NT2/D1 (cell line): ENCODE measurements at regions not wholly inside any gene's neighbourhood (a gene's known extent, or its start where the extent isn't known, plus 50 kb on each side); places are given as distances from the start of the nearest gene placed in this dataset.
"Not testable (repeated sequence)": the region's sequence is repeated elsewhere in the genome, so short reads cannot be mapped to it uniquely, and the experiment has no call there.

ENCODE experiments used
- DNase-seq: peaks from one replicate; pipeline ENCODE4 v3.0.0-alpha.2; 2011; ENCODE audit warnings: low read depth, low spot score
- H3K27me3 ChIP-seq: 2 replicates; pipeline ENCODE4 v1.6.0; 2011; ENCODE audit warnings: mild to moderate bottlenecking; ENCODE audit not compliant: insufficient read length, insufficient read depth
- H3K36me3 ChIP-seq: 2 replicates; pipeline ENCODE4 v1.6.1; 2011; ENCODE audit warnings: mild to moderate bottlenecking, low read length, mixed read lengths; ENCODE audit not compliant: insufficient read depth, insufficient read length
- H3K4me1 ChIP-seq: 2 replicates; pipeline ENCODE4 v1.5.1; 2011; ENCODE audit not compliant: insufficient read depth, insufficient read length
- H3K4me3 ChIP-seq: 2 replicates; pipeline ENCODE4 v1.5.1; 2011; ENCODE audit warnings: low read depth; ENCODE audit not compliant: insufficient read length
- H3K9ac ChIP-seq: 2 replicates; pipeline ENCODE4 v1.6.0; 2011; ENCODE audit warnings: low read depth; ENCODE audit not compliant: insufficient read length
- H3K9me3 ChIP-seq: 2 replicates; pipeline ENCODE4 v1.5.1; 2011; ENCODE audit warnings: mild to moderate bottlenecking, low read length; ENCODE audit not compliant: insufficient read depth
- SUZ12 ChIP-seq: IDR thresholded peaks from 2 replicates; pipeline ENCODE4 v1.6.1; 2011; ENCODE audit not compliant: insufficient read length, insufficient read depth; ENCODE audit errors: extremely low read depth
- YY1 ChIP-seq: IDR thresholded peaks from 2 replicates; pipeline ENCODE4 v1.6.1; 2011; ENCODE audit not compliant: insufficient read length, insufficient read depth
- ZNF274 ChIP-seq: IDR thresholded peaks from 2 replicates; pipeline ENCODE4 v1.6.1; 2011; ENCODE audit warnings: mild to moderate bottlenecking, low read depth, low read length

GRCh38 chr4:158410272-158410671 lies 111.4 kb upstream of the RXFP1 start:
- no peaks in the 10 kb centered on the region for H3K9me3 ChIP-seq
- no peak for DNase-seq
- H3K27me3 ChIP-seq = no peaks in the 10 kb centered on the region
- H3K4me1 ChIP-seq = no peaks in the 10 kb centered on the region
- H3K4me3 ChIP-seq = no peak overlapping the region
- TF ChIP-seq SUZ12 (no peak), YY1 (no peak), ZNF274 (no peak)
- no peaks in the 10 kb centered on the region for H3K36me3 ChIP-seq
- H3K9ac ChIP-seq = no peak overlapping the region

GRCh38 chr4:158411269-158411668 lies 110.4 kb upstream of the RXFP1 start:
- H3K36me3 ChIP-seq = no peaks in the 10 kb centered on the region
- no peak overlapping the region for H3K4me3 ChIP-seq
- no peak overlapping the region for H3K9ac ChIP-seq
- no peak for TF ChIP-seq YY1
- no peak for TF ChIP-seq SUZ12
- no peak for TF ChIP-seq ZNF274
- no peaks in the 10 kb centered on the region for H3K4me1 ChIP-seq
- DNase-seq = no peak
- H3K9me3 ChIP-seq = no peaks in the 10 kb centered on the region
- H3K27me3 ChIP-seq = no peaks in the 10 kb centered on the region

GRCh38 chr4:158418679-158419078 lies 103.0 kb upstream of the RXFP1 start:
- H3K4me3 ChIP-seq, H3K4me1 ChIP-seq, H3K27me3 ChIP-seq, DNase-seq, H3K36me3 ChIP-seq, H3K9me3 ChIP-seq, H3K9ac ChIP-seq: not testable (repeated sequence)

GRCh38 chr4:158420782-158421181 lies 100.9 kb upstream of the RXFP1 start:
- Histone ChIP-seq H3K9ac (no peak overlapping the region), H3K36me3 (no peaks in the 10 kb centered on the region), H3K4me1 (no peaks in the 10 kb centered on the region), H3K27me3 (no peaks in the 10 kb centered on the region), H3K9me3 (no peaks in the 10 kb centered on the region), H3K4me3 (no peak overlapping the region)
- TF ChIP-seq YY1 (no peak), SUZ12 (no peak), ZNF274 (no peak)
- DNase-seq = no peak

- TF ChIP-seq SUZ12 (no peak), YY1 (no peak), ZNF274 (no peak)
- Histone ChIP-seq H3K4me3 (no peak overlapping the region), H3K9ac (no peak overlapping the region), H3K4me1 (no peaks in the 10 kb centered on the region), H3K36me3 (no peaks in the 10 kb centered on the region), H3K27me3 (no peaks in the 10 kb centered on the region), H3K9me3 (no peaks in the 10 kb centered on the region)
- DNase-seq = no peak
These were observed 99.1 kb upstream of the RXFP1 start for GRCh38 chr4:158422546-158422945.

- Histone ChIP-seq H3K4me3 (no peak overlapping the region), H3K9ac (no peak overlapping the region), H3K36me3 (no peaks in the 10 kb centered on the region), H3K9me3 (no peaks in the 10 kb centered on the region), H3K27me3 (no peaks in the 10 kb centered on the region), H3K4me1 (no peaks in the 10 kb centered on the region)
- no peak for DNase-seq
- TF ChIP-seq SUZ12 = no peak
- TF ChIP-seq ZNF274 = no peak
- TF ChIP-seq YY1 = no peak
These were observed 93.4 kb upstream of the RXFP1 start for GRCh38 chr4:158428242-158428641.

- Histone ChIP-seq H3K27me3 (no peaks in the 10 kb centered on the region), H3K9me3 (no peaks in the 10 kb centered on the region), H3K9ac (no peak overlapping the region), H3K4me3 (no peak overlapping the region), H3K36me3 (no peaks in the 10 kb centered on the region), H3K4me1 (no peaks in the 10 kb centered on the region)
- TF ChIP-seq YY1 = no peak
- TF ChIP-seq SUZ12 = no peak
- no peak for TF ChIP-seq ZNF274
- no peak for DNase-seq
These were observed 78.9 kb upstream of the RXFP1 start for GRCh38 chr4:158442736-158443135.

GRCh38 chr4:158443731-158444130 lies 78.0 kb upstream of the RXFP1 start:
- TF ChIP-seq ZNF274 (no peak), SUZ12 (no peak), YY1 (no peak)
- H3K9ac ChIP-seq = no peak overlapping the region
- no peaks in the 10 kb centered on the region for H3K36me3 ChIP-seq
- DNase-seq = no peak
- H3K4me3 ChIP-seq = no peak overlapping the region
- H3K4me1 ChIP-seq = no peaks in the 10 kb centered on the region
- H3K9me3 ChIP-seq = no peaks in the 10 kb centered on the region
- no peaks in the 10 kb centered on the region for H3K27me3 ChIP-seq
